Esophagus muscularis mucosa (tissue), 4 donors: ENCODE measurements at regions not wholly inside any gene's neighbourhood (a gene's known extent, or its start where the extent isn't known, plus 50 kb on each side); places are given as distances from the start of the nearest gene placed in this dataset.

ENCODE experiments used
- DNase-seq: peaks from one replicate; pipeline ENCODE4 v3.0.0-alpha.2; 2017; ENCODE audit errors: extremely low spot score
- H3K27ac ChIP-seq, 4 donors: fragments of 200-600 bp; sonication (generic); replicated peaks in 1 of 4; 1 replicate in 3 of 4; 2 replicates in 1 of 4; pipeline ENCODE4 v1.5.1; 2016 to 2019; ENCODE audit warnings: mild to moderate bottlenecking in 1 of 4
- H3K27me3 ChIP-seq, 4 donors: fragments of 200-600 bp; sonication (generic); one replicate each; pipeline versions ENCODE4 v1.5.1 to v1.6.0; 2016 to 2019
- H3K36me3 ChIP-seq, 4 donors: fragments of 200-600 bp; sonication (generic); one replicate each; pipeline ENCODE4 v1.5.1; 2016 to 2019
- H3K4me1 ChIP-seq, 4 donors: fragments of 200-600 bp; sonication (generic); one replicate each; pipeline ENCODE4 v1.5.1; 2016 to 2019
- H3K4me3 ChIP-seq, 4 donors: fragments of 200-600 bp; sonication (generic); 1 replicate in 2 of 4; 2 replicates in 2 of 4; pipeline ENCODE4 v1.5.1; 2016 to 2019; ENCODE audit warnings: mild to moderate bottlenecking in 4 of 4, moderate library complexity in 1 of 4
- H3K9me3 ChIP-seq, 4 donors: fragments of 200-600 bp; sonication (generic); 1 replicate in 3 of 4; 2 replicates in 1 of 4; pipeline ENCODE4 v1.5.1; 2016 to 2019
- EP300 ChIP-seq: sonication (generic); formaldehyde crosslinking; IDR thresholded peaks from one replicate; pipeline ENCODE4 v1.6.1; 2017; ENCODE audit warnings: antibody characterized with exemption
- POLR2A ChIP-seq: fragments of 450-650 bp; IDR thresholded peaks from one replicate; pipeline ENCODE4 v1.6.1; 2017; ENCODE audit warnings: antibody characterized with exemption, moderate library complexity, mild to moderate bottlenecking, low read depth
- POLR2AphosphoS5 ChIP-seq, 2 donors: sonication (generic); formaldehyde crosslinking; IDR thresholded peaks; one replicate each; pipeline ENCODE4 v1.6.1; 2017; ENCODE audit warnings: antibody characterized with exemption in 2 of 2
- WGBS: methylation state at CpG from one replicate; pipeline ENCODE4 v1.1.5; 2018; 5-methylcytosine and 5-hydroxymethylcytosine counted together
- intact Hi-C: fragments of 100-400 bp; cut with DNase I; formaldehyde crosslinking; loops from one replicate; pipeline ENCODE4 v1.15.1; 2023
- TF ChIP-seq, protein P1 (sequence below), 3 experiments: fragments of 200-600 bp in 2 of 3; fragments of 450-650 bp in 1 of 3; sonication (generic) in 2 of 3; IDR thresholded peaks; one replicate each; pipeline ENCODE4 v1.5.1; 2017 to 2019; ENCODE audit warnings: antibody characterized with exemption in 3 of 3, mild to moderate bottlenecking in 2 of 3, moderate library complexity in 1 of 3

DNA sequence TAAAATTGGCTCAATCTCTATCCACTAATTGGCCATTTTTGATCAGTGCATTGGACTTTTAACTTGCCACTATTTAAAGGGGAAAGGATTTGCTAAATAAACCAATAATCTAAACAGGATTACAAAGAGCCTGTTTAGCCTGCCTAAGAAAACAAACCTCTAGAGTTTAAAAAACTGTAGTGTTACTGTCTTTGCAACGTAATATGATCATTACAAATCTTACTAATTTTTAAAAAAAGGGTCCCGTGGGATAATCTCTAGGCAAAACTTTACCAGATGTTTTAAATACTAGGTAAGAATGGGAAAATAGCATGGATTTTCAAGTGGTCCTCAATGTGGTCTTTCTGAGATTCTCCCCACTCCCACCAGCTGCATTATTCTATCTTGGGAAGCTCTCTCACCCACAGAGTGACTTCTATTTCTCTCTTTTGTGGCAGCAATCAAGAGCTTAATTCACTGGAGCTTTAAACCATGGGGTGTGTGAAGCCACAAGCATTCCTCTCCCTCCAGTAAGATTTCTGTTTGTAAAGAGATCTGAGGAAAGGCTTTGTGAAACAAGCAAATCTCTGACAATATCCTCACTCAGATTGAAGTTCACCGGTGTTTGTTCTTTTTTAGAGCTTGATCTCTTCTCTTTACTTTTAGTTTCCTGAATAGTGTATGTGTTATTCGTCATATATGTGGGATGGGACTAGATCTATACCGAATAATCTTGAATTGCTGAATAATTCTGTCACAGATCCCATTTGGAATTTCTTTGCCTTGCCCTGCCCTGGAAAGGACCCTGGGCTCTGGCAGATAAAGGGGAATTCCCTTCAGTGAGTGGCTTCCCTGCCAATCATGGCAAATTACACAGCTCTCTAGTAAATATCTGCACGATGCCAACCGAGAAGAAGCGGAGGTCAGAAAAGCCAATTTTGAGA, 132.2 kb downstream of the TLR5 start:
- no peak for TF ChIP-seq POLR2A
- TF ChIP-seq EP300 = no peak
- no peak for TF ChIP-seq POLR2AphosphoS5 (IDR thresholded peaks at IDR 0.05)
- TF ChIP-seq, protein P1, sequence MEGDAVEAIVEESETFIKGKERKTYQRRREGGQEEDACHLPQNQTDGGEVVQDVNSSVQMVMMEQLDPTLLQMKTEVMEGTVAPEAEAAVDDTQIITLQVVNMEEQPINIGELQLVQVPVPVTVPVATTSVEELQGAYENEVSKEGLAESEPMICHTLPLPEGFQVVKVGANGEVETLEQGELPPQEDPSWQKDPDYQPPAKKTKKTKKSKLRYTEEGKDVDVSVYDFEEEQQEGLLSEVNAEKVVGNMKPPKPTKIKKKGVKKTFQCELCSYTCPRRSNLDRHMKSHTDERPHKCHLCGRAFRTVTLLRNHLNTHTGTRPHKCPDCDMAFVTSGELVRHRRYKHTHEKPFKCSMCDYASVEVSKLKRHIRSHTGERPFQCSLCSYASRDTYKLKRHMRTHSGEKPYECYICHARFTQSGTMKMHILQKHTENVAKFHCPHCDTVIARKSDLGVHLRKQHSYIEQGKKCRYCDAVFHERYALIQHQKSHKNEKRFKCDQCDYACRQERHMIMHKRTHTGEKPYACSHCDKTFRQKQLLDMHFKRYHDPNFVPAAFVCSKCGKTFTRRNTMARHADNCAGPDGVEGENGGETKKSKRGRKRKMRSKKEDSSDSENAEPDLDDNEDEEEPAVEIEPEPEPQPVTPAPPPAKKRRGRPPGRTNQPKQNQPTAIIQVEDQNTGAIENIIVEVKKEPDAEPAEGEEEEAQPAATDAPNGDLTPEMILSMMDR (IDR thresholded peaks at IDR 0.05) = no peak
- Histone ChIP-seq H3K36me3 (peaks cover 0 to under 1% (median 0%) of the 10 kb centered on the region in 4 donors), H3K4me1 (peaks cover 0 to 32% (median 13%) of the 10 kb centered on the region in 4 donors), H3K27ac (no peak overlapping the region), H3K4me3 (no peak overlapping the region), H3K9me3 (no peaks in the 10 kb centered on the region), H3K27me3 (no peaks in the 10 kb centered on the region)
- DNase-seq = no peak
- 61% methylated on average over 8 of the region's 8 CpGs for WGBS
- intact Hi-C loops = no loop called here

DNA sequence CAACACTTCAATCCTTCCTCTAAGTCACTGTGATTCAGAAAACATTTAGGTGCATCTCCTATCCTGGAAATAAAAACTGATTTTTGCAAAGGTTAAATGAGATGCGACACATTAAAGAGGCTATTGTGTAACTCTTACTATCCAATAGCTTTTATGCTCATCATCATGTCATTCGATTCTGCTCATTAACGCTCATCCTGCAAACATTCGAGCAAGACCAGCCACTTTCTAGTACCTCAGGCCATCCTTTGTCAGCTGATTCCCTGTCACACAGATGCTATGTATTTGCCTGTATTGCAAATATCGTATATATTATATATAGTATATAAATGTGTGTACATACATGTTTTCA, 131.6 kb downstream of the TLR5 start:
- TF ChIP-seq, protein P1 (IDR thresholded peaks at IDR 0.05) = no peak
- no peak for TF ChIP-seq EP300
- no peak for TF ChIP-seq POLR2A
- no peak for TF ChIP-seq POLR2AphosphoS5 (IDR thresholded peaks at IDR 0.05)
- H3K4me3 ChIP-seq = no peak overlapping the region
- DNase-seq = no peak
- intact Hi-C loops = no loop called here
- H3K9me3 ChIP-seq = no peaks in the 10 kb centered on the region
- no peaks in the 10 kb centered on the region for H3K27me3 ChIP-seq
- no peak overlapping the region for H3K27ac ChIP-seq
- no peaks in the 10 kb centered on the region for H3K36me3 ChIP-seq
- 83% methylated on average over 5 of the region's 5 CpGs for WGBS
- H3K4me1 ChIP-seq = peaks cover 0 to 32% (median 13%) of the 10 kb centered on the region in 4 donors

DNA sequence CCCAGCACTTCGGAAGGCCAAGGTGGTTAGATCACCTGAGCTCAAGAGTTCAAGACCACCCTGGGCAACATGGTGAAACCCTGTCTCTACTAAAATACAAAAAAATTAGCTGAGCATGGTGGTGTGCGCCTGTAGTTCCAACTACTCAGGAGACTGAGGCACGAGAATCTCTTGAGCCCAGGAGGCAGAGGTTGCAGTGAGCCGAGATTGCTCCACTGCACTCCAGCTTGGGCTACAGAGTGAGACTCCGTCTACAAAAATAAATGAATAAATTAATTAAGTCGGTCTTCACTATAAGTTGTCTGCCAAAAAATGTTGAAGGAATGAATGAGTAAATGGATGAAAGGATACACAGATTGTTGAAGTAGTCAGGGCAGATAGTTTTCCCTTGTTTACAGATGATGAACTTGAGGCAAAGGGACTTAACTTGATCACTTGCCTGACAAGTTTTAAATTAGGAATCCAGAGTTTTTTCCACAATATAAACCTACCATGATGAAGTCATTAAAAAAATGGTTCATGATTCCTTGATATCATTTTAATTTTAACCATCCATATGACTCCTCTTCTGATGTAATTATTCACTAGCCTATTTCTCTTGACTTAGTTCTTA, 130.8 kb downstream of the TLR5 start:
- TF ChIP-seq, protein P1 (IDR thresholded peaks at IDR 0.05) = no peak
- TF ChIP-seq POLR2A (no peak), POLR2AphosphoS5 (IDR thresholded peaks at IDR 0.05) (no peak), EP300 (no peak)
- intact Hi-C loops = no loop called here
- Histone ChIP-seq H3K4me3 (no peak overlapping the region), H3K4me1 (peaks cover 6 to 32% (median 13%) of the 10 kb centered on the region in 4 donors), H3K27ac (no peak overlapping the region), H3K36me3 (no peaks in the 10 kb centered on the region), H3K9me3 (no peaks in the 10 kb centered on the region), H3K27me3 (no peaks in the 10 kb centered on the region)
- 94% methylated on average over 6 of the region's 6 CpGs for WGBS
- no peak for DNase-seq

DNA sequence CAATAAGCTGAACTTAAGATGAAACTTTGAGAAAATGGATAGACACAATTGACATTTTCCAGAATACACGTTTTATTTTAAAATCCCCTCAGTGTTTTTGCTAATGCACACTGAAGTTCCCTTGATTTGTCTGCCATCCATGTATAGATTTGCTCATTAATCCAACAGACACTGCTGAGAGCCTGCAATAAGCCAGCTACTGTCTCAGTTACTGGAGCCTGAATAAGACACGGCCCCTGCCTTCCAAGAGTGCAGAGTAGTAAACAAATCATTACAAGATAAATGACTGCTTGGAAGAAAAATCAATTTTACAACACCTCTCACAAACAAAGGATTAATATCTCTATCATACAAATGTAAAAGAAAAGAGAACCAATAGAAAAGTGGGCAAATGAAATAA, 130.1 kb downstream of the TLR5 start:
- Histone ChIP-seq H3K36me3 (no peaks in the 10 kb centered on the region), H3K27me3 (no peaks in the 10 kb centered on the region), H3K4me3 (no peak overlapping the region), H3K27ac (no peak overlapping the region), H3K4me1 (peaks cover 7 to 32% (median 14%) of the 10 kb centered on the region in 4 donors), H3K9me3 (no peaks in the 10 kb centered on the region)
- no peak for DNase-seq
- TF ChIP-seq, protein P1 (IDR thresholded peaks at IDR 0.05) = no peak
- TF ChIP-seq POLR2A = no peak
- no peak for TF ChIP-seq EP300
- intact Hi-C loops = no loop called here
- 55% methylated on average over 2 of the region's 2 CpGs for WGBS
